Activated naive CD4-positive, alpha-beta T cell (primary cell): ENCODE measurements at regions not wholly inside any gene's neighbourhood (a gene's known extent, or its start where the extent isn't known, plus 50 kb on each side); places are given as distances from the start of the nearest gene placed in this dataset.
"Not testable (repeated sequence)": the region's sequence is repeated elsewhere in the genome, so short reads cannot be mapped to it uniquely, and the experiment has no call there.

Experiments
- DNase-seq, 4 experiments: peaks; one replicate each; lab custom pipeline; 2025; lab: John Stamatoyannopoulos, UW

GRCh38 chr5:155700333-155700732, 626.6 kb upstream of the SGCD start:
- DNase-seq = no peak

DNA sequence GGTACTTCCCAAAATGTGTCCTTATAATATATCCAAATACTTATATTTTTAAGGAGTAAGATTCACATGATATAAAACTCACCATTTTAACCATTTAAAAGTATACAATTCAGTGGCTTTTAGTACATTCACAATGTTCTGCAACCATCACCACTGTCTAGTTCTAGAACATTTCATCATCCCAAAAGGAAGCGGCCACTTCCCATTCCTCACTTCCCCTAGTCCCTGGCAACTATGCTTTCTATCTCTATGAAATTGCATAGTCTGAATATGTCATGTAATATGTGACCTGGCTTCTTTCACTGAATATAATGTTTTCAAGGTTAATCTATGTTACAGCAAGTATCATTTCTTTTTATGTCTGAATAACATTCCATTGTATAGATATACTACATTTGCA, 615.1 kb upstream of the SGCD start:
- DNase-seq = no peak

DNA sequence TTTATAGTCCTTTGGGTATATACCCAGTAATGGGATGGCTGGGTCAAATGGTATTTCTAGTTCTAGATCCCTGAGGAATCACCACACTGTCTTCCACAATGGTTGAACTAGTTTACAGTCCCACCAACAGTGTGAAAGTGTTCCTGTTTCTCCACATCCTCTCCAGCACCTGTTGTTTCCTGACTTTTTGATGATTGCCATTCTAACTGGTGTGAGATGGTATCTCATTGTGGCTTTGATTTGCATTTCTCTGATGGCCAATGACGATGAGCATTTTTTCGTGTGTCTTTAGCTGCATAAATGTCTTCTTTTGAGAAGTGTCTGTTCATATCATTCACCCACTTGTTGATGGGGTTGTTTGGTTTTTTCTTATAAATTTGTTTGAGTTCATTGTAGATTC, 612.5 kb upstream of the SGCD start:
- DNase-seq = not testable (repeated sequence)

DNA sequence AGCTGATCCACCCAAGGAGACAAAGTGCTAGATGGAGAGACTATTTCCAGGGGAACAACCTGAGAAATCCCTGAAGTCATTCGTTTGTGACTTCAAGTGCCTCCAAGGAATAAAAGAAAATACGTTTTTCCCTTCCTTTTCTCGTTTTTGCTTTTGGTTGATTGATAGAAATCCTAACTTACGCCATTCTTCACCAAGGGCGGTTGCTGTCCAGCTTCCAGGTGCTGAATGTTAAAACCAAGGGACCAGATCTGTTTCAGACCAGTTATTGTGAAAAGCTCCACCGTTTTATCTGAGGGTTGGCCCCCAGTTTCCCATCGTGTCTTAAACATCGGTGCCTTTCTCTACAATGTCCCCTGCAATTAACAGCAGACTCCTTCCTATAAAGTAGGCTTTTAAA, 600.7 kb upstream of the SGCD start:
- no peak for DNase-seq

- no peak for DNase-seq
Observed at GRCh38 chr5:155727512-155728145, 599.3 kb upstream of the SGCD start.

GRCh38 chr5:155728146-155728856, 598.7 kb upstream of the SGCD start:
- no peak for DNase-seq

DNA sequence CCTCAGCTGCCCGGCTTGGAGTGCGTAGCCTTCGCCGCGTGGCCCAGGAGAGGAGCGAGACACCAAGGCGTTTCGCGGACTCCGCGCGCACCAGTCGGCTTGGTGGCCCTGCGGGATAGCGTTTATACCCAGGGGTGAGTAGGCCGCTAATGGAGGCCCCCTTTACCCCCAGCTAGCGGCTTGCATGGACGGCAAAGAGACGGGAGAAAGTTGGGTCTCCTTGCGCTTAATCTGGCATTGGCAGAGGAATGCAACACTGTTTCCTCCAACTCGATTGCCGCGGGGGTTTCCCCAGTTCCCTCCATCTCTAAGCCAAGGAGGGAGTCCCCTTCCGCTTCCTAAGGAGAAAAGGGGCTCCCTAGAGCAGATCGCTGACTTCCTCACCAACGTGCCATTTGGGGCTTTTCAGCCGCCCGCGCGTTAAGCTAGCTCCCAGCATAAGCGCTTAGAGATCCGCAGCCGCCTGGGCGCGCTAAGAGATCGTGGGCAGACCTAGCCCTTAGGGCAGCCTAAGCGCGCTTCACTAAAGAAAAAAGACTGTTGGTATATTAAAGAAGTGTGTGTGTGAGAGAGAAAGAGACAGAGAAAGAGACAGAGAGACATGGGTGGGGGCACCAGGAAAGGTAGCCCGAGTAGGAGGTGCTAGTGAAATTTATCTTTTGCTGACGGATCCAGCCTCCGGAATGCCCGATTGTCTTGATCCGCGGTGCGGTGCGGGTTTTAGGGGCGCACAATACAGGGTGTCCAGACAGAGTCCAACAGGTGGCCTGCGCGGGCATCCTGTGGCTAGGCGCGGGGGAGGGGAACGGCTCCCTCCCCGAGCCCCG, 597.9 kb upstream of the SGCD start:
- no peak for DNase-seq

DNA sequence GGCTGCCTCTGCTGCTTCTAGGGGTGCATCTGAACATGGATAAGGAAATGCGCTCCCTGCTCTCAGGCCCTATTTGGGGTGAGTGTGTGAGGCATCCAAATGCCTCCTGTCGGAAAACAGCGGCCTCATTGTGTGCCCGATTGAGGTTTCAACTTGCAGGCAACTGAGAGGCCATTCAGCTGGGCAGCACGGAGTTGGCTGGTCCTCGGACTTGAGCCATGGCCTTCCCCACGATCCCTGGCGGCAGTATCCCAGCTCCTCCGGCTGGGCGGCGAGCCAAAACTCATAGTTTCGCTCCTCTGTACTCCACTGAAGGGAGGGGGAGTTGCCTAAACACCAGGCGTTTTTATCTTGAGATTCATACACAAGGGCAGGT, 597.3 kb upstream of the SGCD start:
- DNase-seq = no peak

GRCh38 chr5:155732587-155733376, 594.2 kb upstream of the SGCD start:
- DNase-seq = no peak

GRCh38 chr5:155733935-155734334, 593.0 kb upstream of the SGCD start:
- DNase-seq = no peak

- DNase-seq = no peak
Observed at GRCh38 chr5:155735388-155735787, 591.6 kb upstream of the SGCD start.

- no peak for DNase-seq
Observed at GRCh38 chr5:155738616-155739015, 588.3 kb upstream of the SGCD start.

DNA sequence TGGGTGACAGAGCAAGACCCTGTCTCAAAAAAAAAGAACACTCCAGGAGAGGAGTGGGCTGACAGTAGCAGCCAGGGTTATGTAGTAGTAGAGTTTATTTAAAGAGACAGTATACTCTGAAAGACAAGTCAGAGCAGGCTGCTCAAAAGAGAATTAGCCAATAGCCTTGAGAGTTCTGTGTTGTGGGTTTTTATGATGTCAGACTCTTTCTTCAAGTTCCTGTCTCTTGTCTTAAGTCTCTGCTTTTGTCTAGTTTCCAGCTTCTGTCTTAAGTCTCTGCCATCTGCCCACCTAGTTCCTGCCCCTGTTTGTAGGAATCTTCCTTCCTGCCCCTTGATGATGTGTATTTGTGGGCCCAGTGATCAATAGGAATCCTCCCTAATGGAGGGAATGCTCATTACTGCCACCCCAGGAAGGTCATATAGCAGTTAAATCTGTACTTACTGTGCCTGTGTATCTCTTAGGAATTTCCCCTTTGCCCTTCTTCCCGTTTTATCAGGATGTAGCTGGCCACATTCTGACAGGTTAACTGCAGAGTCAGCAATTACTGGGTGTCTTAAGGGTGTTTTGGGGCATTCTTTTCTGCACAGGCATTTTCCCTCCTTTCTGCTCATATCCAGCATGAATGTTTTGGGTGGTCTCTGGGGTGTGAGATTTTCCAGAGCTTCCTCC, 580.5 kb upstream of the SGCD start:
- no peak for DNase-seq

- DNase-seq = no peak
Observed at GRCh38 chr5:155750101-155750500, 576.9 kb upstream of the SGCD start.

DNA sequence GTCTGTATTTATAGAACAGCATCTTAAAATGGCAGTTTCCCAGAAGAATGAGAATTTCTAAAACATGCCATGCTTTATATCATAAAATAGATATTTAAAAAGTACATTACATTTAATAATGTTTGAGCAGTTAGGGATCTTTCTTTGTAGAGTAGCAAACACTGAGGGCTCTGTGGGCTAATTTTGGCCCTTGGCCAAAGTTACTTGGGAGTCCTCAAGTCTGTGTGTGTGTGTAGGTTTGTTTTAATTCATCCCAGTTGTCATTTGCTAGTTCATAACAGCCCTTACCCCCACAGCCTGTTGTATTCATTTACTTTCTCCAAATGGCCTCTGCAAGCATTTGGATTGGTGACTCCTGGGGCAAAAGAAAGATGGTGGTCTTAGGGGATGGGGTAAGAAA, 576.4 kb upstream of the SGCD start:
- no peak for DNase-seq

DNA sequence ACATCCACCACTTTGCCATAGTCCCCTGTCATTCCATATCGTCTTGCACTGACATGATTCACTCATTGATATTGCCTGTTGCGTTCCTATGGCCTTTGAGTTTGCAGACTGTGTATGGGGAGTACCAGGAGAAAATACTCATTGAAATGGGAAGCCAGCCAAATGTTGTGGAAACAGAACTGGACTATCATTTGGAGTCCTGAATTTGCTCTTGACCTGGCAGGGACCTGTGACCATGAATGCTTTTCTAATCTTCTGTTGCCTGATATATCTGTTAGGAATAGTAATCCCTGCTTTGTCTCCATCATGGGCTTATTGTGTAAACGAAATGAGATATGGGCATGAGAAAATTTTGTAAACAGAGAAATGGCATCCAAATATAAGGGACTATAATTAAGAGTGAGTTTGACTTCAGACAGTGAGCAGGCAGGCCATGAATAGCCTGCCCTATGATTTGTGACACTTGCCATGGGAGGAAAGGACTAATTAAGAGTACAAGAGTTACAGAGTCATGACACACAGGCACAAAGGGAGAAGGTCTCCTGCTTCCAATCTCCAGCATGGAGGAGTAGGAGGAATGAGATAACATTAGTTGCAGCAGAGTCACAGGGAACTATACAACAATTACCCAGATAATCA, 572.9 kb upstream of the SGCD start:
- DNase-seq = no peak

- no peak for DNase-seq
Observed at GRCh38 chr5:155759252-155759651, 567.7 kb upstream of the SGCD start.

DNA sequence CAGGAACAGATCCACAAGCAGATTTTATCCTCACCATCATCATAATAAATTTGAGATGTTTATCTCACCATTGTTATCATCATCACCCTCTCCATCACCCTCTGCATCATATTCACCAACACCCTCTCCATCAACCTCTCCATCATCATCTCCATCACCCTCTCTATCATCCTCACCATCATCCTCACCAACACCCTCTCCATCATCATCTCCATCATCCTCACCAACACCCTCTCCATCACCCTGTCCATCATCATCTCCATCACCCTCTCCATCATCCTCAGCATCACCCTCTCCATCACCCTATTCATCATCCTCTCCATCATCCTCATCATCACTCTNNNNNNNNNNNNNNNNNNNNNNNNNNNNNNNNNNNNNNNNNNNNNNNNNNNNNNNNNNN, 567.0 kb upstream of the SGCD start:
- DNase-seq = no peak

DNA sequence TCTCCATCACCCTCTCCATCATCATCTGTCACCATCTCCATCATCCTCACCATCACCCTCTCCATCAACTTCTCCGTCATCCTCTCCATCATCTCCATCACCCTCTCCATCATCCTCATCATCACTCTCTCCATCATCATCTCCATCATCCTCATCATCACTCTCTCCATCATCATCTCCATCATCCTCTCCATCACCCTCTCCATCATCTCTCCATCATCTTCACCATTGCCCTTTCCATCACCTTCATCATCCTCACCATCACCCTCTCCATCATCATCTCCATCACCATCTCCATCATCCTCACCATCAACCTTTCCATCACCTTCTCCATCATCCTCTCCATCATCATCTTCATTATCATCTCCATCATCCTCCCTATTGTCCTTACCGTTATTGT, 565.5 kb upstream of the SGCD start:
- no peak for DNase-seq

DNA sequence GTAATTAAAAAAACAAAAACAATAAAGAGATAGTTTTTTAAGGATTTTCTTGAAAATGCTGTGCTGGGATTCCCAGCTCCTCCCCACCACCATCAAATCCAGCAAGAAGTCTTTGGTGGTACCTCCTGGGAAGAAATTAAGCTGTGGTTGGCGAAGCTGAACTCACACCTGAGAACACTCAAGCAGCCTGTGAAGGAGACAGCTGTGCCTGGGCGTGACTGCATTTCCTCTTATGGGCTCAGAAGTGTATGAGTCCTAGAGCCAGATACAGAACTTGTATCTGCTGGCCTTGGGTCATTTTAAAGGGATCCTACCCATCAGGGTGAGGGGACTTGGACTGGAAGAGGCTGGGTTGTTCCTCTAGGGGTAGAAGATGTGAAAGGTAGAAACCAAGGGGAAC, 561.2 kb upstream of the SGCD start:
- no peak for DNase-seq

DNA sequence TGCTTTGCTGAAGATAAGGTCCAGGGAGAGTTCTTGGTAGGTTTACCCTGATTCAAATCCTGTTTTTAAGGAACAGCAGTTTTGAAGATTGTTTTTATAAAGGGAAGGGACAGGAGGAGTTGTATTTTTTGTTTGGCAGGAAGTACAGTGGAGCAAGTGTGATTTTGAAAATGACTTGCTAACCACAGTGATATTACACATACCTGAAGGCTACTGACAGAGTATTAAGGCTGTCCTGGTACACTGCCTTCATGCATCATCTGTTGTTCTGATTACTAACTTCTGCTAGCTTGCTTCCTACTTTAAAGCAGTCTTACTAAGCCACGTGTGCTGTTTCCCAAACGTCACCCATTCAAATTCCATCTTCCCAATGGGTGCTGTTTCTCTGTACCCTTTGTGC, 559.5 kb upstream of the SGCD start:
- DNase-seq = no peak
